SKM-1 treated with dmso at 0.1 percent for 144 hours (cell line): ENCODE measurements at regions not wholly inside any gene's neighbourhood (a gene's known extent, or its start where the extent isn't known, plus 50 kb on each side); places are given as distances from the start of the nearest gene placed in this dataset.

Experiments
- DNase-seq: peaks from one replicate; lab custom pipeline; 2025; ENCODE audit not compliant: unreplicated experiment; lab: John Stamatoyannopoulos, UW

DNA sequence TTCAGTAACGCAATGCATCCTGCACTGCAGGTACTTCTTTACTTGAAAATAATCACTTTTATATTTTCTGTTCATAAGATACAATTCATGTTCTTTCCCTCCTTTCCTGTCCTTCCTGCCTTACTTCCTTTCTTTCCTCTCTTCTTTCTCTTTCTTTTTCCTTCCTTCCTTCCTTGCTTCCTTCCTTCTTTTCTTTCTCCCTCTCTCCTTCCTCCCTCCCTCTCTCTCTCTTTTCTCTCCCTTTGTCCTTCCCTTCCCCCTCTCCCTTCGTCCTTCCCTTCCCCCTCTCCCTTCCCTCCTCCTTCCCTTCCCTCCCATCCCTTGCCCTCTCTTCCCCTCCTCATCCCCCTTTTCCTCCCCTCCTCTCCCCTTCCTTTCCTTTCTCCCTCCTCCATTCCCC is 227.8 kb upstream of the KLF6 start:
- no peak for DNase-seq

DNA sequence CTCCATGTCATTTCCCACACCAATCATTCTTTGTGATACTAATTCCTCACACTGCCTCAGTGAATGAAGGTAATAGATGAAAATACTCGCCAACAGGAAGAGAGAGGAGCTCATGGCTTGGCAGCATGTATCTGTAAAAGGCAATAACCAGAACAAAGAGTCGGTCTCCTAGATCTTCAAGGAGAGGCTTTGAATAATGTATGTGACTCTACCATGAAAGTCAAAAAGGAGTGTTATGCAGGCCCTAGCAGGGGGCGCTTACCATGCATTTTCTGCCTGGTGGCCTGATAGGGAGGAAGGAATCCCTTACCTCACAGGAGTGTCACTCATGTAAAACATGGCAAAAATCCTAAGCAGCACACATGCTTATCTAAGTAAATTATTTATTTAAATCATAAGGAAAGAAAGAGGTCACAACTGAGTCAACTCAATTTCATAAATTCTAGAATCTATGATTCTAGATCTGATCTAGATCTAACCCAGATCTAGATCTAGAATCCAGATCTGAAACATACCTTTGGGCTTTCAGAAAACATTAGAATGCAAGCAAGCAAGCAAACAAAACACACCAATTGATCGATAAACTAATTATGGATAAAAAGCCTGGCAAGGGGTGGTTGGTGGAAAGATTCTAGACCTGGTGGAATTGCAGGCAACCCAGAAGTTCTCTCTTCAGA is 226.3 kb upstream of the KLF6 start:
- DNase-seq = no peak

DNA sequence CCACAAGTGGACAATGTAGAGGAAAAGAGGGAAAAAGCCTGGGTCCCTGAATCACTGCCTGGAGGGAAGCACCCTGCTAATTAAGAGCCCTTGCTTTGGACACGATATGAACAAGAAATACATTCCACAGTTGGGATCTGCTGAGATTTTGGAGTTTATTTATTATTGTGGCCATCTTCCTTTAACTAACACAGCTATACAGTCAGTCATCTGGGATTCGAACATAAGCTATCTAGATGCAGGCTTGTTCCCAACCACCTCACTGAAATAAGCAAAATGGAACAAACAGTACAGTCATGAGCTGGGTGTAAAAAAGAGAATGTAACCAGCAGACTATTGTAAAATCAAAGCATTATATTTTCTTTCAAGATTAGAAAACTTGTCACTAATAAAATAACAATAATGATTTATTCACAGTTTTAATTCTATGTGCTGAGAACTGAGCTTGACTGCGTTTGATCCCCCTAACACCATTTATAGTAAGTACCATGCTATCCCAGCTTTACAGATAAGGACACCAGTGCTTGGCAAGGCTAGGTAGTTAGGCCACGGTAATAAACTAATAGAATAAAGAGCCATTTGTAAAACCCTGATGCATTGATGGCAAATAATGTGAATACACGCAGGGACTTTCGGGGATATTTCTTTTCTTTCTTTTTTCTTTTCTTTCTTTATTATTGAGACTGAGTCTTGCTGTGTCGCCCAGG is 223.8 kb upstream of the KLF6 start:
- DNase-seq = no peak

DNA sequence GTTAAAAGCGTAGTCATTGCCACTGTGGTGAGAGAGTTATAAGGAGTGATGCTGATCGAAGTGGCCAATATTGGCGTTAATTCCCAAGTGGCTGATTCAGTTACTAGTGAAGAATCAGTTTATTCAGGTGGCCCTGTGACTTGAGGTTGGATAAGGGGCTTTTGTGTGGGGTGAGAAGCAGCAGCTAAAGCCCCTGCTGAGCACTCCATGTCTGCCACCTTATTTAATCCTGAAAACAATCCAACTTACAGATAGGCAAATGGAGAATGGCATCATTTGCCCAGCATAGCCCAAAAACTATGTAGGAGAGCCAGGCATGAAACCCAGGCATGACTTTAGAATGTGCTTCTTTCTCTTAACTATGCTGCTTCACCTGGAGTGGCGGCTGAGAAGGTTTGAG is 222.8 kb upstream of the KLF6 start:
- no peak for DNase-seq

DNA sequence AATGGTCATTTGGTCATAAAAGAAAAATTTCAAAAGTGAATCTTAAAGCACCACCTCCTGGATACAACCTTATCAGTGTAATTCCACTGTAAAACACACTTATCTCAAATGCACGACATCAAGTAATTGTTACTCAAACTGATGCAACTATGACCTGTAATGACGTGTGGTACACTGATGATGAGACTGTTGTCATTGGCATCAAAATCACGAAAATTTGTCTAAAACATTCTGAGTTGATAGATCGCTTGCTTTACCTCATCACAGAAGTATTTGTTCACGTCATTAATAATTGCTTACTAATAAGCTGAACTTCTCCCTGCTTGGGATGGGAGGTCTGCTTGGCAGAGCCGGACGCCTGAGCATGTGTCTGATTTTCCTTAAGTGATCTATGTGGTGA is 221.8 kb upstream of the KLF6 start:
- no peak for DNase-seq

DNA sequence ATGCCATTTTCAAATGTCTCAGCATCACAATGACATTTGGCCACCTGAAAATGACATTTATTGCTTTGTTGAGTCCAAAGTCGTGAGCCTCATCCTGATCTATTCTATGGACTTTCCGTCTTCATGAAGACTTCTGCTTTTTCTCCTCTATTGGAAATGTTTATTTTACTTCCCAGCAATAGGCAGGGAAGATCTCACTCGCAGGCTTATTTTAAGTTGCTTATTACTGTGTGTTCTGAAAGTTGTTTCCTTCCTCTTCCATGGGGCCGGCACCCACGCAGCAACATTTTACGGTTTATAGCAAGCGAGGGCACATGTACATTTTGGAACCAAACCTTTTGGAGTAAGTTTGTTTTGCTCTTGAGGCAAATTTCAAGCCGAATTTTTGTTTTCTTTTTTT is 221.0 kb upstream of the KLF6 start:
- DNase-seq = no peak

DNA sequence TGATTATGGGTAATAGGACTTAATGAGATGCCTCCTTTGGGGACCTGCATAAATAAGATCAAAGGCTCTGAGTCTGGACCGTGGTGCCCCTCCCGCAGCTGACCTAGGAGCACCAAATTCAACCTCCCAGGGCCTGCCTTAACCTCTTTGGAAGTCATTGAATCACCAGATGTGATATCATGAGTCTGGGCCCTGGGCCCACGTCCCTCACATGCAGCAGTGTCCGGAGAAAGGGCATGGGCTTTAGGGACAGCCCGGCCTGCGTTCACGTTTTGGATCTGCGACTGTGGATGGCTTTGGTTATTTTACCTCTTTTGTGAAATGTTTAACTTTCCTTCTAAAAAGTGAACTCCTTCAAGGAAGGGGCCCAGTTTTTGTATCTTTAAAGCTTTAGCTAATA is 220.0 kb upstream of the KLF6 start:
- no peak for DNase-seq

DNA sequence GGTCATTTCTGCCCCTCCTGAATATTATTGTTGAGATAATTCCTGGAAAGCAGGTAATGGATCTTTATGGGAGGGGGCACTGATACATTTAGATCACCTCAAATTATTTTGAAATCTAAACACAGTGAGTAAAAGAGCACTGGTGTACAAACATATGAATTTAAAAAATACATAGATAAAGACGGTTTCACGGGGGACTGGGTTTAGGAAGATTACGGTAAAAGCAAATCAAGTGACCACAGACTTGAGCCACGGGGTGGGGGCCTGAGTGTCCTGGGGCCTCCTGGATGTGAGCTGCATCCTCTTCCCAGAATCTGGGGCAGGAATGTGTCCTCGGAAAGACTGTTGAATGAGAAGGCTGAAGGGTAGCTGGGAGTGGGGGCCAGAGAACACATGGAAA is 219.1 kb upstream of the KLF6 start:
- no peak for DNase-seq

DNA sequence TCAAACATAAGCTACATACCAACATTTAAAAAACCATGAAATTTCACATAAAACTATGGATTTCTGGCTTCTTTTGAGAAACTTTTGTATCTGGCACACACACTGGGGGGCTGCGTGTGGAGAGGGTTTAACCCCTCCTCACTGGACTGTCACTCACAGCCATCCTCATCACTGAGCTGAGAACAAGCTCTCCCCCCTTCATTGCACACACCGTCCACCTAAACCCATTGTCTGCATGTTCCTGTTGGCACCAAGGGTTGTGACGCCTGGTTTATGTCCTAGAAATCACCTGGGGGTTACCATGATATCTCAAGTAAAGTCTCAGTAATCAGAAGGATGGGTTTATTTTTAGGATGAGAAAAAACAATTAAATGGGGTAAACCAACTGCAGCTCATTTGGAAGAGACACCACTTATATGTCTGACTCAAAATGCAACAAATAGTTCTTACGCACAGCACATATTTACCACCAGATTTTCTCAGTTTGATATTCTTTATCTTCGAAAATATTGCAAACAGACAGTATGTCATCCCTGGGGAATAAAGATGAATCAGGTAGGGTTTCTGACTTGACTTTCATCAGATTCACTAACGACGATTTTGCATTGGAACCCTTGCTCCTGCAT is 218.5 kb upstream of the KLF6 start:
- DNase-seq = no peak

DNA sequence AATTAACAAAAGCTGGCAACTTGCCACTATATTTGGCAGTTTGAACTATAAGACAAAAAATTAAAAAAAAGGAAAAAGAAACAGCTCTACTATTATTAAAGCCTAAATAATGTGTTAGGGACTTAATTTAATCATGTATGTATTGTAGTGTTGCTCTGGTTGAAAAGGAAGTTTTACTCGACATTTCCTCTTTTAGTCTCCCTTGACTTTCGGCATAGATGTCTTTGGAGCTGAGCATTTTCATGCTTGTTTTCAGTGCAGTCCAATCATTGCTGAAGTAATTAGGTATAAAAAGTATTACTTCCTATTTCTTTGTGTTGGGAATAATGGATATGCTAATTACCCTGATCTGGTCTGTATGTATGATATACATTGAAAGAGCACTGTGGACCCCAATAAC is 216.8 kb upstream of the KLF6 start:
- no peak for DNase-seq

DNA sequence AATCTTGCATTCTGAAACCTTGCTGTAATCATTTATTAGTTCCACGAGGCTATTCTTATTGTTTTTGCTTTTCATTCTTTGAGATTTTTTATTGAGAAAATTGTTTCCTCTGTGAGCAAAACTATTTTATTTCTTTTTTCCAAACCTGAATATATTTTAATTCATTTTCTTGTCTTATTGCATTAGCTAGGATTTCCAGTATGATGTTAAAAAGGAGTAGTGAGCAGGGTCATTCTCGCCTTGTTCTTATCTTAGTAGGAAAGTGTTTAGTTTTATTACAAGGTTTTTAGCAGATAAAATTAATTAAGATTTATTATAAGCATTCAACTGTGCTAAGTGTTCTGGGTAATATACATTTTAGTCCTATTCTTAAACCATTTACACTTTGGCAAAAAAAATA is 214.6 kb upstream of the KLF6 start:
- no peak for DNase-seq

DNA sequence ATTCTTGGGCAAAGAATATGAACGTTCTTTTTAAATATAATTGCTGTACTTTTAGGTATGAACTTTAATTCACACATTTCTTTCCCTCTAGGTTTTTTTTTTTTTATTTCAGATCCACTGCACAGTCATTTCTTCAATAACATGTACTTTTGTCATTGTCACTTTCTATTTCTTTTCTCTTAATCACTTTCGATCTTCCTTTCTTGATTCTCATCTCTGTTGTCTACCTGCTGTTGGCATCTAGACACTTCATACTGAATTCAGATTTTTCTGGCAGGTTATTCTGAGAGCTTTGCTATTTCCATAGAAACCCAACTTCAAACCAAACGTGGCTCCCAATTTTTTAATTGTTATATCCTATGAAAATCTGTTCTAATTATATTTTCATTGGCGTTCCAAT is 211.7 kb upstream of the KLF6 start:
- no peak for DNase-seq

DNA sequence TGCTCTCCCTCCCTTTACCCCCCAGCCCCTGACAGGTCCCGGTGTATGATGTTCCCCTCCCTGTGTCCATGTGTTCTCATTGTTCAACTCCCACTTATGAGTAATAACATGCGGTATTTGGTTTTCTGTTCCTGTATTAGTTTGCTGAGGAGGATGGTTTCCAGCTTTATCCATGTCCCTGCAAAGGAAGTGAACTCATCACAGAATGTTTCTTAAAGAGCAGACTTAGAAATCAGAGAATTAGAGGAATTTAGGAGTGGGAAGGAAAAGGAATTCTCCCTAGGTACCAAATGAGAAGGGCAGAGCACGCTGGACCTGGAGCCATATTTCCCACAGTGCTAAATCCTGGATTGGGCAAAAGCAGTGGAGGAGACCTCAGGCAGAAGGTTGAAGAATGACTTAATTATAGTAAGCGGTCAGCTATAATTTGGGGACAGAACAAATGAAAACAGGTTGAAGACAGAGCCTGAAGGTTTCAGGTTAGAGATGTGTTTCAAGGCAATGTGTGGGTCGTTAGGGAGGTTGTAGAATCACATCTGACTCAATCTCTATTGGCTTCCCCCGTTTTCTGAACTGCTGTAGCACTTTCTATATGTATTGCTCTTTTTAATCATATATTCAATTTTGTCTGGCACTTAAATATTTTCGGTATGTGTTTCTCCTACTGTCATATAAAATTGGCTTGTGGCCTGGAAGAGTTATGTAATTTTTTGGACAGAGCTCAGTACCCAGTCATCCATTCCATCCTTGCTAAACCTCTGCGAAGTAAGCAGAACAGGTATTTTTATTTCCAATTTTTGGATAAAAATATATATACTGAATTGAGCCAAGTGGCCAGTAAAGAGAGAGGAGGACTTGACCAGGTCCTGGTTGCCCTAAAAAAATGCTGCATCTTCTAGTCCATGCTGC is 210.5 kb upstream of the KLF6 start:
- DNase-seq = no peak

DNA sequence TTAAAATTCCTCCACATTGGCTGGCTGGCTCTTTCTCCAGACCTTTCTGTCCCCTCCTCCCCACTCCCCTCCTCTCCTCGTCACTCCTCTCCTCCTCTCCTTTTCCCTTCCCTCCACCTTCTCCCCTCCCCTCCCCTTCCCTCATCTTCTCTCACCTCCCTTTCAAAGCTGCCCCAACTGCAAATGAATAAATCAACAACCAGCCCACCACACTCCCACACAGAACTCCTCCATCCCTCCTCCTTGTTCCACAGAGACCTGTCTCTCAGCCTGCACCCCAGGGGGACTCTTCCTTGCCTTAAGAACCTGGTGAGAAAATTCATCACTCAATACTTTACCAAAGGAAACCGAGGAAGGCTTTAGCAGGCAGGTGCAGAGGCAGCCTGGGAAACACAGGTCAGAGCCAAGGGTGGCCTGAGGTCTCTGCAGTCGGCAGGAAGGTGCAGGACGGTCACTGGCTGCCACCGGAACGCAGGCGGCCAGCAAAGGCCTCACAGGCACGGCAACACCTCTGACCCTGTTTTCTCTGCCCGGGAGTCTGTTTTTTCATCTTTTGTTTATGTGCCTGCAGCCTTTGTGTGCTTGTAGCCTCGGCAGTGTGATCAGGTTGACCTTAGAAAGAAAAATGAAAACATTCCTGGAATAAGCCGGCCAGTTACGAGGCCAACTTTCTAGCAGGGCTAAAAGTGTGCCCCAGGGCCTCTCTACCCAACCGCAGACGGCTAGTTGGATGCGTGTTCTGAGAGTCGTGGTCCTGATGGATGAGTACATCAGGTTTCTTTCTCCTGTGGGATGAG is 207.6 kb upstream of the KLF6 start:
- no peak for DNase-seq

DNA sequence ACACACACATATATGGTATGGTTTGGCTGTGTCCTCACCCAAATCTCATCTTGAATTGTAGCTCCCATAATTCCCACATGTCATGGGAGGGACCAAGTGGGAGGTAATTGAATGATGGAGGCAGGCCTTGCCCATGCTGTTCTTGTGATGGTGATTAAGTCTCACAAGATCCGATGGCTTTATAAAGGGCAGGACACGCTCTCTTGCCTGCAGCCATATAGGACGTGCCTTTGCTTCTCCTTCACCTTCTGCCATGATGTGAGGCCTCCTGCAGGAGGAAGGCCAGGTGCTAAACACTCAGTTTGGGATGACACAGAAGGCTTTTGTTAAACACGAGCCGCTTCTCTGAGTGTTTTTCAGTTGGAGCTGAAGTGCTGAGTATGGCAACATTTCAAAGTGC is 205.3 kb upstream of the KLF6 start:
- DNase-seq = no peak

DNA sequence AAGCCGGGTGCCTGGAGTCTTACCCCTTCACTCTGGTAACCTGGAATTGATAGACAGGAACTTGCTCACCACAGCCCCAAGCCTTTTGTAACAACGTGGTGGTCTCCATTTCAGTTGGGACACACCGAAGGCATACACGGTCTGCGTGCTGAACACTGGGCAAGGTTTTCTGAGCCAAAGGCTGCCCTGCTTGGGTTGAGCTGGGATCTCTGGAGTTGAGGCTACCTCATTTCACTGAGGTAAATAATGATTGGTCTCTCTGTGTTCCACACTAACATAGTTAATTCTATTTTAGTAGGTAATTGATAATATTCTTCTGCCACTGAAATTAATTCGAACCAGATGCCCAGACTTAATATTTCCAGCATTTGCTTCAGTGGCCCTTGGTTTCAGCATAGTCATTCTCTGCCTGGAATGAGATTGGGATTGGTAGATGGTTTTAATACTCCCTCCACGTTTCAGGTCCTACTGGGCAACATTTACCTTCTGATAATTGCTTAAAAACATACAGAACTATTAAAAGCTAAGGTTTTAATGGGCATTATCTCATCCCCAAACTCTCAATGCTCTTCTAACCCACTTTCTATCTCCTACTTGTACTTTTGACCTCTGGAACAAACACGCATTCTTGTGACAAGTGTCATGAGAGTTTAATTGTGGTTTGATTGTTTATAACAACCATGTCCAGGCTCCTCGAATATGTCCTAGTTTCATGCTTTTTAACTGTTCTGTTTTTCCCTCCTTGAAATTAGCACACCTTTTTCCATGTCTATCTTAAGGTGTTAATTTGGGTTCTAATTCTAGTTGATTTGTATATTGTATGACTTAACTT is 202.3 kb upstream of the KLF6 start:
- no peak for DNase-seq

DNA sequence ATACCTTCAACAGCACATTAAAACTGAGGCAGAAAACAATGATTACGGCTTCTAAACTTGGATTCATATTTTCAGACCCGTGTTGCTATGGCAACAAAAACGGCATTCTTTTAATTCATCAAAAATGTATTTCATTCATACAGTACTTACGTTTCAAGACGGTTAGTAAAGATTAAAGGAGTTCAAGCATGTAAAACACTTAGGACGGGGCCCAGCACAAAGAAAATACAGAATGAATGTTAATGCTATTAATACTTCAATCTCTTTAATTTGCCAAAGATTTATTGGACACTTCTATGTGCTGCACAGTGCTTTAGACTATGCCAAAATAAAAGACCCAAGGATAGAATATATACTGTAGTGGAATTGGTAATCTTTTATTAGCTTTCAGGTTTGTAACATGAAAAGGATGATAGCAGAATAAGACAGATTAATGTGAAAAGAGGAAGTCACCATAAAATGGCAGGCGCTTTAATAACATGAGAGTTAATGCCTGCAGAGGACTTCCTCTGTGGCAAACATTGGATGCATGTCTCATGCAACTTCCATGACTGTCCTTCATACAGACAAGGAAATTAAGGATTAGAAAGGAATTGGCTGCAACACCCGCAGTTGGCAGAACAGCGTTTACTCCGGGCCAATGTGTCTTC is 201.6 kb upstream of the KLF6 start:
- DNase-seq = no peak

DNA sequence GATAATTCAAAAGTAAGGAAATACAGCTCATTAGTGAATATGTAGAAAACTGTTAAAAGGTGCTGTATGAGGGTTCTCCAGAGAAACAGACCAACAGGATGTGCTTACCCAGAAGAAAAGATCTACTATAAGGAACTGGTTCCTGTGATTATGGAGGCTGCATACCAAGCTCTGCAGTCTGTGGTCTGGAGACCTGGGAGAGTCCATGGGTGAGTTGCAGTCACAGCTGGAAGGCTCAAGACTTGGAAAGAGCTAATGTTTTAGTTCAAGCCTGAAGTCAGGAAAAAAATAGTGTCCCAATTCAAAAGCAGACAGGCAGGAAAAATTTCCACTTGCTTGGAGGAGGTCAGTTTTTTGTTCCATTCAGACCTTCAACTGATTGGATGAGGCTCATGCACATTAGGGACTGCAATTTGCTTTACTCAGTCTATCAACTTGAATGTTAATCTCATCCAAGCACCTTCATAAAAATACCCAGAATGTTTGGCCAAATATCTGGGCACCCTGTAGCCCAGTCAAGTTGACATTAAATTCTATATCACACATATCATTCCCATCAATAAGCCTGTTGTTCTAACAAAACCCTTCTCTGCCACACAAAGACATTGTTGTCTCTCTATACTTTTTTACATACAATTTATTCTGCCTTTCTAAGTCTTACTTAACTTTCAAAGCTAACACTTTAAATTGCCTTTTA is 197.9 kb upstream of the KLF6 start:
- no peak for DNase-seq

DNA sequence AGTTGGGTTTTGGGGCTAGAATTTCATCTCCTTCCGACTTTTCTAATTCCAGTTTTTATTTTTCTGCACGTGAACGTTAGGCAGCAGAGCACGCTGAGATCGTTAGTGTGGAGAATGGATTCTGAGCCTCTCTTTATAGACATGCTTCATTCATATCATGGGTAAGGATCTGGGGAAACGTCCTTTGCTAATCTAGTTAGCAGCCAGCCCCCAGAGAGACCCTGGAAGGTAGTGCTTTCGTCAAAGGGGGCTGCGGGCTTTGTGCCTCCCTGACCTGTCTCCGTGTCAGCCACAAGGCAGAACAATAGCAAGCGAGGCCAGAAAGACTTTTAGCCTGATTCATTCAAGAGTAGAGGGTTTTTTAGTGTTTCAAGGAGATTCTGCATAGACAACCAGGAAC is 196.3 kb upstream of the KLF6 start:
- no peak for DNase-seq
